ENCODE measurements at regions not wholly inside any gene's neighbourhood (a gene's known extent, or its start where the extent isn't known, plus 50 kb on each side); places are given as distances from the start of the nearest gene placed in this dataset.

GRCh38 chr2:175579646-175580045 lies 398.1 kb upstream of the ATP5MC3 start:
- TF ChIP-seq CTCF (IDR thresholded peaks at IDR 0.05) (no peak), POLR2A (IDR thresholded peaks at IDR 0.05) (no peak)
